Panc1 (cell line): ENCODE measurements at regions not wholly inside any gene's neighbourhood (a gene's known extent, or its start where the extent isn't known, plus 50 kb on each side); places are given as distances from the start of the nearest gene placed in this dataset.

Source experiments
- CTCF ChIP-seq: fragments of 450-650 bp; IDR thresholded peaks from 2 replicates; pipeline ENCODE4 v1.5.1; 2017; ENCODE audit warnings: mild to moderate bottlenecking
- POLR2AphosphoS5 ChIP-seq: IDR thresholded peaks from 2 replicates; pipeline ENCODE4 v1.6.1; 2012; ENCODE audit warnings: mild to moderate bottlenecking, low read depth, low read length, moderate library complexity
- REST ChIP-seq, 2 experiments: IDR thresholded peaks; 2 replicates each; pipeline ENCODE4 v1.6.1; 2011 to 2012; ENCODE audit warnings: low read depth in 2 of 2, control low read depth in 1 of 2, low read length in 1 of 2, mild to moderate bottlenecking in 1 of 2, moderate library complexity in 1 of 2; ENCODE audit not compliant: insufficient read depth in 1 of 2
- SIN3A ChIP-seq: IDR thresholded peaks from 2 replicates; pipeline ENCODE4 v1.6.1; 2012; ENCODE audit warnings: low read depth, mild to moderate bottlenecking, low read length, moderate library complexity, borderline replicate concordance; ENCODE audit not compliant: insufficient read depth

GRCh38 chr12:127297327-127297726 lies 969.6 kb upstream of the TMEM132C start:
- TF ChIP-seq CTCF (no peak), SIN3A (no peak), REST (IDR thresholded peaks at IDR 0.05; ENCODE audit: insufficient read depth in 1 of 2, low read depth in 2 of 2, low read length in 1 of 2) (no peak), POLR2AphosphoS5 (no peak)
